ENCODE measurements at regions not wholly inside any gene's neighbourhood (a gene's known extent, or its start where the extent isn't known, plus 50 kb on each side); places are given as distances from the start of the nearest gene placed in this dataset.

DNA sequence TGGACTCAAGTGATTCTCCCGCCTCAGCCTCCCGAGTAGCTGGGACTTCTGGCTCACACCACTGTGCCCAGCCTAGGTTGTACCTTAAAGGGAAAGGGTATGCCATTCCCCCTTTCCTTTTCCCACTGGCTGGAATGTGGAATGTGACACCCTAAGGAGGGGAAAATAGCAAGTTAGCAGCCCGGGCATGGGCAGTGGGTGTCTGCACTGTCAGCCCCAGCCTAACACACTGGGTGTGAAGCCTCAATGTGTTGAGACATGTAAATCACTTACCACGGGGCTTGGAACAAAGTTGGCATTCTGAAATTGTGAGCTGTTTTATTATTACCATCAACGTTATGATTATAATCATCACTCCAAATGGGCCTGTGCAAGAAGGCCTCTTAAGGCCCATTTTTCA is 80.8 kb upstream of the PTPN1 start:
- no peak for DNase-seq (ENCODE audit: low read depth)
- H3K4me3 ChIP-seq (ENCODE audit: low read depth, low read length), result no peak overlapping the region
- TF ChIP-seq, protein P1, sequence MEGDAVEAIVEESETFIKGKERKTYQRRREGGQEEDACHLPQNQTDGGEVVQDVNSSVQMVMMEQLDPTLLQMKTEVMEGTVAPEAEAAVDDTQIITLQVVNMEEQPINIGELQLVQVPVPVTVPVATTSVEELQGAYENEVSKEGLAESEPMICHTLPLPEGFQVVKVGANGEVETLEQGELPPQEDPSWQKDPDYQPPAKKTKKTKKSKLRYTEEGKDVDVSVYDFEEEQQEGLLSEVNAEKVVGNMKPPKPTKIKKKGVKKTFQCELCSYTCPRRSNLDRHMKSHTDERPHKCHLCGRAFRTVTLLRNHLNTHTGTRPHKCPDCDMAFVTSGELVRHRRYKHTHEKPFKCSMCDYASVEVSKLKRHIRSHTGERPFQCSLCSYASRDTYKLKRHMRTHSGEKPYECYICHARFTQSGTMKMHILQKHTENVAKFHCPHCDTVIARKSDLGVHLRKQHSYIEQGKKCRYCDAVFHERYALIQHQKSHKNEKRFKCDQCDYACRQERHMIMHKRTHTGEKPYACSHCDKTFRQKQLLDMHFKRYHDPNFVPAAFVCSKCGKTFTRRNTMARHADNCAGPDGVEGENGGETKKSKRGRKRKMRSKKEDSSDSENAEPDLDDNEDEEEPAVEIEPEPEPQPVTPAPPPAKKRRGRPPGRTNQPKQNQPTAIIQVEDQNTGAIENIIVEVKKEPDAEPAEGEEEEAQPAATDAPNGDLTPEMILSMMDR (conservative IDR thresholded peaks at IDR 0.05; ENCODE audit: low read depth, low read length), result no peak

DNA sequence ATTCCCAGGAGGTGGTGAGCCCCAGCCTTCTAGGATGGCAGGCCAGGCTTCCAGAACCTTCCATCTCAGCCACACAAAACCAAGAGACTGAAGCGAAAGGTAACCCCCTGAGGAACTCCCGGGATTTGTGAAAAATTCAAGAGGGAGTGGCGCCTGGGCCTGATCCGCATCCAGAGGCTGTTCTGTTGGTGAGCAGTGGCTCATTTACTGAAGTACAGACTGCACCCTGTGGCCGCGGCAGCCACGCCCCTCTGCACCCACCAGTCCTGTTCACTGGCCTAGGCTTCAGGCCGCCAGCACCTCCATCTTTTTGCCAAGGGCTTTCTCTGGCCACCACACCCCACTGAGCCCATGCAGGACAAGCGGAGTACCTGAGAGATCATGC is 79.1 kb upstream of the PTPN1 start:
- DNase-seq (ENCODE audit: low read depth), result no peak
- TF ChIP-seq, protein P1 (conservative IDR thresholded peaks at IDR 0.05; ENCODE audit: low read depth, low read length), result no peak
- H3K4me3 ChIP-seq (ENCODE audit: low read depth, low read length), result no peak overlapping the region

DNA sequence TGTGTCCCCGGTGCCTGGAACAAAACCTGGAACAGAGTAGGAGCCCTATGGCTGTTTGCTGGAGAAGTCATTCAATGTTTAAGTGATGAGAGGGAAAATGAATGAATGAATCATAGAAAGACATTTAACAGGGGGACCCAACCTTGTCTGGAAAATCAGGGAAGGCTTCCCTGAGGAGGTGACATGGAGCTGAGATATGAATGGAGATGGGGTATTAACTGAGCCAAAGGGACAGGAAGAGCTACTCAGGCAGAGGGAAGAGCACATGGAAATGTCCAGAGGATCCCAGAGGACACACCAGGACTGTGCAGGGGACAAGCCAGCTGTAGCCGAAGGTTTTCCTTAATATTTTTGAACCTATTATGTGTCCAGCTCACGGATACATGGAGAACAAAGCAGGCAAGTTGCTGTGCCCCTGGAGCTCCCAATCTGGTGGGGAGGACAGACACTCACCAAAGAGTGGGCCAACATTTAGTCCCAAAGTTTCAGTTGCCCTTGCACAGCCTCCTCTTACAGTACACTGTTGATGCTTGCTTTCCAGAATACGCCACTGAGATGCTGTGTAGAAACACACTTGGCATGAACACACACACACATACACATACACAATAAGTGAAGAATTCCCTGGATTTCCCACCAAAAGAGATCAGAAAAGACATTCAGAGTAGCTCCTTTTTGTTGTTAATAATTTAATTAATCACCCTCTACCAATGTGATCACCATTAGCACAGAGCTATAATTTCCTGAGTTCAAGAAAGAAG is 77.0 kb upstream of the PTPN1 start:
- H3K4me3 ChIP-seq (ENCODE audit: low read depth, low read length), result no peak overlapping the region
- TF ChIP-seq, protein P1 (conservative IDR thresholded peaks at IDR 0.05; ENCODE audit: low read depth, low read length), result no peak
- DNase-seq (ENCODE audit: low read depth), result no peak

DNA sequence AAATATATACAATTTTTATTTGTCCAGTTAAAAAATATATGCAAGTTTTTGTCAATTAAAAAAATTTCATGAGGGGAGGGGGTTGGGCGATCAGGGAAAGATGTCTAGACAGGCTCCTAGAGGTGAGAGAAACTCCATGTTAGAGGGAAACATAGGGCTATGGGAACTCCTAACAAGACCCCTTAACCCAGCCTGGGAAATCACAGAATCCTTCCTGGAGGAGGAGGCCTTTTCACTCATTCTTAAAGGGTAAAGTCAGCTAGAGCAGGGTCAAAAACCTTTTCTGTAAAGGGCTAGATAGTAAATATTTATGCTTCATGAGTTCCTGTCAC is 75.9 kb upstream of the PTPN1 start:
- TF ChIP-seq, protein P1 (conservative IDR thresholded peaks at IDR 0.05; ENCODE audit: low read depth, low read length), result no peak
- no peak for DNase-seq (ENCODE audit: low read depth)
- no peak overlapping the region for H3K4me3 ChIP-seq (ENCODE audit: low read depth, low read length)

DNA sequence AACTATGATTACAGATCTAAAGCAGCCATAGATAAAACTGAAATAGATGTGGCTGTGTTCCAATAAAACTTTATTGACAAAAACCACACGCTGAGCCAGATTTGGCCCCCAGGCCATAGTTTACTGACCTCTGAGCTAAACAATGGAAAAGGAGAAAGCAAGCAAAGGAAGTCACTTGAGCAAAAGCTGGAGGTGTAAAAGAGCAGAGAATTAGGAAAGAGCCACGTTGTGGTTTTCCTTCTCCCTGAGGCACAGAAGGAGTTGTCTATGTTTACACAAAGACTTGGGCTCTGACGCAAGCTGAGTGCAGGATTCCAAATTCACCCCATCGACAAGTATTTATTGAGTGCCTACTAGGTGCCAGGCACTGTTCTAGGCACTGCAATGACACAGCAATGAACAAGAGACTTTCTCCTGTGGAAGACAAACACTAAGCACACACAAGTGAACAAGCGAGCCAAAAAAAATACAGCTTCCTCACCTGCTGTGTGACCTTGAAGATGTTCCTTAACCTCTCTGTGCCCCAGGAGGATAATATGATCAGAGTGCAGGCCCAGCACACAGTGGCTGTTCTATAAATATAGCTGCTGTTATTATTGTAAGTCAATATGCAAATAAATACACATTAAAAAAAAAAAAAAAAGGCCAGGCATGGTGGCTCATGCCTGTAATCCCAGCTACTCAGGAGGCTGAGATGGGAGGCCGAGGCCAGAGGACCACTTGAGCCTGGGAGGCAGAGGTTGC is 75.4 kb upstream of the PTPN1 start:
- DNase-seq (ENCODE audit: low read depth), result no peak
- no peak overlapping the region for H3K4me3 ChIP-seq (ENCODE audit: low read depth, low read length)
- TF ChIP-seq, protein P1 (conservative IDR thresholded peaks at IDR 0.05; ENCODE audit: low read depth, low read length), result no peak

DNA sequence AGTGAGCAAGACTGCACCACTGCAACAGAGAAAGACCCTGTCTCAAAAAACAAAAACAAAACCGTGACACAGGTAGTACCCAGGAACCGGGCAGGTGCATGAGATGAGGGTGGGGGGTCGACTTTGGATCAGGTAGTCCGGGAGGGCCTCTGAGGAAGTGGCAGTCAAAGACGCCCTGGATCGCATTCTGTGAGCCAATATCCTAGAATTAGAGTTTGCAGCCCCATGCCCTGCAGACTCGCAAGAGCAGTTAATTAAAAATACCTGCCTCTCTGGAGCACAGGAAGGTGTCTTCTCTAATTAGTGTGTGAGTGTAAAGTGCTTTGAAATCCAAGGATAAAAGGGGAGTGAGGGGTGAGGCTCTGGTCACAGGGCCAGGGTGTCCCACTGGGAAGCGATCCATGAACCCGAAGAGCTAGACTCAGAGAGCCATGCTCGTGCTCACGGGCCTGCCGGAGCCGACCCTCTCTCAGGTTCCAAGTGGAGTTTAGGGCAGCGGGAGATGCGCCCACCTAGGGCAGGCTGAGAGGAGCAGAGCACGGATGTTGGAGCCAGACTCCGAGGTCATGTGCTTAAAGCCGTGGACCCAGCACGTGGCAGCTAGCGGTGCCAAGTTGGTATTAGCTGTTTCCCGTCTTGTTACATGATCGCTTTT is 74.7 kb upstream of the PTPN1 start:
- TF ChIP-seq, protein P1 (conservative IDR thresholded peaks at IDR 0.05; ENCODE audit: low read depth, low read length), result no peak
- H3K4me3 ChIP-seq (ENCODE audit: low read depth, low read length), result no peak overlapping the region
- DNase-seq (ENCODE audit: low read depth), result no peak
